GM12872 (cell line): ENCODE measurements at regions not wholly inside any gene's neighbourhood (a gene's known extent, or its start where the extent isn't known, plus 50 kb on each side); places are given as distances from the start of the nearest gene placed in this dataset.

ENCODE experiments used
- TF ChIP-seq, protein P1 (sequence below): IDR thresholded peaks from 3 replicates; pipeline ENCODE4 v1.5.1; 2011; ENCODE audit warnings: low read depth, mild to moderate bottlenecking, low read length, moderate library complexity; ENCODE audit not compliant: insufficient read depth

DNA sequence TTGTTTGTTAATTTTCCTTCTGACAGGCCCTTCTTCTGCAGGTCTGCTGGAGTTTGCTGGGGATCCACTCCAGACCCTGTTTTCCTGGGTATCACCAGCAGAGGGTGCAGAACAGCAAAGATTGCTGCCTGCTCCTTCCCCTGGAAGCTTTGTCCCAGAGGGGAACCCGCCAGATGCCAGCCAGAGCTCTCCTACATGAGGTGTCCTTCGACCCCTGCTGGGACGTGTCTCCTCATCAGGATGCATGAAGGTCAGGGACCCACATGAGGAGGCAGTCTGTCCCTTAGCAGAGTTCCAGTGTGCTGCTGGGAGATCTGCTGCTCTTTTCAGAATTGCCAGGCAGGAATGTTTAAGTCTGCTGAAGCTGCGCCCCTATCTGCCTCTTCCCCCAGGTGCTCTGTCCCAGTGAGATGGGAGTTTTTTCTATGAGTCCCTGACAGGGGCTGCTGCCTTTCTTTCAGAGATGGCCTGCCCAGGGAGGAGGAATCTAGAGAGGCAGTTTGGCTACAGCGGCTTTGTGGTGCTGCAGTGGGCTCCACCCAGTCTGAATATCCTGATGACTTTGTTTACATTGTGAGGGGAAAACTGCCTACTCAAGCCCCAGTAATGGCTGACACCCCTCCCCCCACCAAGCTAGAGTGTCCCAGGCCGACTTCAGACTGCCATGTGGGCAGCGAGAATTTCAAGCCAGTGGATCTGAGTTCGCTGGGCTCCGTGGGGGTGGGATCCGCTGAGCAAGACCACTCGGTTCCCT, 772.0 kb upstream of the FAM174A start:
- TF ChIP-seq, protein P1, sequence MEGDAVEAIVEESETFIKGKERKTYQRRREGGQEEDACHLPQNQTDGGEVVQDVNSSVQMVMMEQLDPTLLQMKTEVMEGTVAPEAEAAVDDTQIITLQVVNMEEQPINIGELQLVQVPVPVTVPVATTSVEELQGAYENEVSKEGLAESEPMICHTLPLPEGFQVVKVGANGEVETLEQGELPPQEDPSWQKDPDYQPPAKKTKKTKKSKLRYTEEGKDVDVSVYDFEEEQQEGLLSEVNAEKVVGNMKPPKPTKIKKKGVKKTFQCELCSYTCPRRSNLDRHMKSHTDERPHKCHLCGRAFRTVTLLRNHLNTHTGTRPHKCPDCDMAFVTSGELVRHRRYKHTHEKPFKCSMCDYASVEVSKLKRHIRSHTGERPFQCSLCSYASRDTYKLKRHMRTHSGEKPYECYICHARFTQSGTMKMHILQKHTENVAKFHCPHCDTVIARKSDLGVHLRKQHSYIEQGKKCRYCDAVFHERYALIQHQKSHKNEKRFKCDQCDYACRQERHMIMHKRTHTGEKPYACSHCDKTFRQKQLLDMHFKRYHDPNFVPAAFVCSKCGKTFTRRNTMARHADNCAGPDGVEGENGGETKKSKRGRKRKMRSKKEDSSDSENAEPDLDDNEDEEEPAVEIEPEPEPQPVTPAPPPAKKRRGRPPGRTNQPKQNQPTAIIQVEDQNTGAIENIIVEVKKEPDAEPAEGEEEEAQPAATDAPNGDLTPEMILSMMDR, result no peak

- TF ChIP-seq, protein P1, result no peak
Measured at GRCh38 chr5:99747342-99747741, 787.8 kb upstream of the FAM174A start.

DNA sequence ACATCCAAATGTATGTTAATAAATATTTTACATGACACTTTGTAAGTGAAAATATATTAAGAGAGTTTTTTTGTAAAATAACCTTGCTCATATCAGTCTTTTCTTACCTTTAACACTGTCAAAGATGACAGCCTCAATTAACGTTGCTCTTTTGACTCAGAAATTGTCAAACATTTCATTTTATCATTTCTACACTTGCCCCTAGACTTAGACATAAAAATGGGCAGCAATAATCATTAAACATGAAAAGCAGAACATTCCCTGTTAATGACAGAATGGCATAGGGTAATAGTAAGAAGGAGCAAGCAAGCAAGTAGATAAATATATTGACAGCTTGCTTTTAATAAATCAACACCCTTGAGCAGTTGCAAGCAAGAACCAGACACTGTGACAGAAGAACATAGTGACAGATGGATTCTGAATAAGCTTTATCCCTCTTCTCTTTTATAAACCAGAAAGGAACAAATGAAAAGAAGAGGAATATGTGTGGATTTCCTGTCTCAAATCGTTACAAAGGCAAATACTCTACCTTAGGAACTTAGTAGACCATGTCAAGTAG, 796.0 kb upstream of the CHD1 start:
- TF ChIP-seq, protein P1, result no peak

GRCh38 chr5:99721506-99721905, 792.7 kb upstream of the CHD1 start:
- TF ChIP-seq, protein P1, result no peak

- TF ChIP-seq, protein P1, result no peak
Measured at GRCh38 chr5:99715921-99716320, 787.1 kb upstream of the CHD1 start.

DNA sequence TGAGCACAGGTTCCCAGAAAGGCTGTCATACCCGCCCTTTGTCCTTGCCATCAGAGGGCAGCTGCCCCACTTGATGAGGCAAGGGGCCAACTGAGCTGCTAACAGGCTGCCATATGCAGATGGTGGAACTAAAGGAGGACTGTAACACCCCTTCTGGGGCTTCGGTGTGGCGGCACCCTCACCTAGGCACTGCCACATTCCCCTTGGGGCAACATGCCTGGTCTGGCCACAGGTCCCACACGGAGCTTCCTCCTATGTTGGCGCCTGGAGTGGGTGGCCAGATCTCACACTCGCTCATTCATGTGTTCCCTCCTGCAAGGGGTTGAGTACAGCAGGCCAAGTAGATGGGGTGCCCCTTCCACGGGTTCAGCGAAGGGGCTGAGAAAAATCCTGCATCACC, 777.4 kb upstream of the CHD1 start:
- TF ChIP-seq, protein P1, result no peak

DNA sequence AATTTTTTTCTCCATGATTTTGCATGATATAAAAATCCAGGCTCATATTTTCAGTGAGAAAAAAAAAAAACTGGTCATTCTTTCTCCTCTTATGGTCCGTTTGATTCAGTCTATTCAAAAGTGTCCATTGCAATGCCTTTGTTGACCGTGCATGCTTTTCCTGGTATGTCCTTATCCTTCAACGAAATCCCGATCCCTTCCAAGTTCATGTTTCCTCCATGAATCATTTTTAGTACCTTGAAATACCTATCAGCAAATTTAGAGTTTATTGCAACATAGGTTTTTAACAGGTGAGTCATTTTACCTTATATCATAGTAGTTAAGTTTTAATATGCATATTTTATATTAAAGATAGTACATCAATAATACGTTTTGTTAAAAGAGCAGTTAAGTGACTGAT, 773.8 kb upstream of the CHD1 start:
- TF ChIP-seq, protein P1, result no peak
